Activated CD4-positive, CD25-positive, alpha-beta regulatory T cell (primary cell): ENCODE measurements at regions not wholly inside any gene's neighbourhood (a gene's known extent, or its start where the extent isn't known, plus 50 kb on each side); places are given as distances from the start of the nearest gene placed in this dataset.

Source experiments
- DNase-seq, 4 experiments: peaks; one replicate each; lab custom pipeline; 2025; lab: John Stamatoyannopoulos, UW

DNA sequence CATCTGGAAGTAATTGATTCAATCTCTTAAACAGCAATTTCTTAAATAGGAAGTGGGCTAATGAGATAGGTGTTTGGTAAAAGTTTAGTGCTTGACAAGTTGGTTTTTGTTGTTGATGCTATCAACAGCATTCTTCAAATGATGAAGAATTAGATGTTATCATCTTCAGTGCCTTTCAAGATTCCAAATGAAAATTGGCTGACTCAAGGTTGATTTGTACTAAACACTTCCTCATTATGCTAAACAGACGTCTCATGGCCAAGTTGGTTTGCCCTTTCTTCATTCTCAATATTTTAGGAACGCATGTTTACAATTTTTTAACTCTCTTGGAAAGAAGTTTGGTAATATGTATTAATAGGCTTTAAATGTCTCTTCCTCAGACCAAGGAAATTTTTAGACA lies 86.0 kb downstream of the MID1IP1 start:
- DNase-seq: no peak

DNA sequence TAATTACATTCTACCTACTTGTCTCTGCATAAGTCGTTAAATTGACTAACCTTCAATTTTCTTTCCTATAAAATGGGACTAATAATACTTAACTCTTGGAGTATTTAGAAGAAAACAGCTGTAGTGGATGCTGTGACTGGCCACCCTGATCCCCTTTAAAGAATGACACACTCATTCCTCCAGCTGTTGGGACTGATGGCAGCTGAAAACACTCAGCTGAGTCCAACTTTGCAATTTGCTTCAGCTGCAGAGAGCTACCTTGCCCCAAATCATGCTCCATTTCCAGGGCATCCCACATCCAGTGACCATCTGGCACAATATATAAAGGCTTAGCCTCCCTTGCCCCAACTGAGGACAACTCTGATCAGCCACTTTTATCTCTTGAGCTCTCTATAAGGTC lies 89.1 kb downstream of the MID1IP1 start:
- DNase-seq: no peak

DNA sequence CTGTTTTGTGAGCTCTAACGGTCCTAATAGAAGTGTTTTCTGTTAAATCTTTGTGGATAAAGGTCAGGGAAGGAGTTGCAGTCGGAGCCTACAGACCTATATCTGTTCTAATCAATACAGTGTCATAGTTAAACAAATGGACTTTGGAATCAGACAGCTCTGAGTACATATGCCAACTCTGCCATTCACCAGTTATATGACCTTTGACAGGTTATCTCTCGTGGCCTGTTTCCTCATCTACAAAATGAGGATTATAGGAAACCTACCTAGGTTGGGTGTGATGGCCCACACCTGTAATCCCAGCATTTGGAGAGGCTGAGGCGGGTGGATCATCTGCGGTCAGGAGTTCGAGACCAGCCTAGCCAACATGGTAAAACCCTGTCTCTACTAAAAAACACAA lies 89.7 kb downstream of the MID1IP1 start:
- DNase-seq: no peak

- DNase-seq: no peak
These were observed 90.6 kb downstream of the MID1IP1 start for GRCh38 chrX:38891641-38892413.

DNA sequence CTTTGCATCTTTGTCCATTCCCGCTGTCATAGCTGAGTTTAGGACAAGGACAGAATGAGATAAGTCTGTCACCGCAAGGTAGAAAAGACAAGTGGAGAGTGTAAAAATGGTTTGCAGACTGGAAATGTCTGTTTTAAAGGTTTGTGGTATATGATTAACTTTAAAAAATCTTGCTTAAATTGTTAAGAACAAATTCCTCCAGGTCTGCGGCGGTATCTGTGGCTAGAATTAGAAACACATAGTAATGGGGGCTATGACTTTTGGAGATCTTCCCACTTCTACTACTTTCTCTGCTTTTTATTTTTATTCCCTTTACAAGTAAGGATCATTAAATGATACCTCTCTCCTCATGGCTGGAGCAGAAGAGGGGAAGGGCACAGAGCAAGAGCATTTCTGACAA lies 92.2 kb downstream of the MID1IP1 start:
- DNase-seq: no peak

DNA sequence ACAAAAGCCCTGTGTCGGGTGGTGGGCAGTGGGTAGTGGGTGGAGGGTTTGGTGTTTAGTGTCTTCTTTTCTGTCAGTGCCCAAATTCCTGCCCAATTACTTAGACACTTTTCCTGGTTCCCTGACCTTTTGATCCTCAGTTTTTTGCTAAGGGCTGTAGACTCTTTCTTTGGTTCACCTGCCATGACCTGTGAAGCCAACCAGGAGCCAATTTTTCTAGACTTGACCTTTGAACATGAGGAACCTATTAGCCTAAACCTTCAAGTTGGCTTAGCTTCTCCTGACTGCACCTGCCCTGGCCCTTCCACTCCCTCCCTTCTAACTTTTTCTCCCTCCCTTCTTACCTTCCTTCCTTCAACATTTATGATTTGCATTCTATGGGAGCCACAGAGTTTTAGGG lies 94.5 kb downstream of the MID1IP1 start:
- DNase-seq: no peak

DNA sequence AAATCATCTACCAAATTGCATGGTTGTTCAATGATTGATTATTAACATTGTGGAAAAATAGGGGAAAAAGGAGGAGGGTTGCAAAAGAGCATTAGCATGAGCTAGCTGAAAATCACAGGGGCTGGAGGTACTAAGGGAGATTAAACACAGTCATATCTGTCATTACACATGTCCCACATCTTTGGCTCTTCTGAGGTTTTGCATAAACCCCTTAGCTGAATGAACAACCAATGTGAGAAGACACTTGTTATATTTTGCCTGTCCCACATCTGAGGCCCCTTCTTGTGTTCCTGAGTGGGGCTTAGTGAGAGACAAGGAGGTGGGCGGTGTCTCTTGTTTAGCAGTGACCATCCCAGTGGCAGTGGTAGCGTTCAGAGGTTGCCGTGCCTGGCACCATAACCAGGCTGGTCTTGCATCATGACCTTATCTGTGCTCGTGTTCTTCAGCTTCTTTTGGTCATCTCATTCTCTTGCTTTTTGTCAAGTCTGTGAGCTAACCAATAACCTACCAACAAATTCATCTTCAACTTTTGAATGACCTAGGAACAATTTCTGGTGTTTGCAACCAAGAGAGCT lies 95.6 kb downstream of the MID1IP1 start:
- no peak for DNase-seq

DNA sequence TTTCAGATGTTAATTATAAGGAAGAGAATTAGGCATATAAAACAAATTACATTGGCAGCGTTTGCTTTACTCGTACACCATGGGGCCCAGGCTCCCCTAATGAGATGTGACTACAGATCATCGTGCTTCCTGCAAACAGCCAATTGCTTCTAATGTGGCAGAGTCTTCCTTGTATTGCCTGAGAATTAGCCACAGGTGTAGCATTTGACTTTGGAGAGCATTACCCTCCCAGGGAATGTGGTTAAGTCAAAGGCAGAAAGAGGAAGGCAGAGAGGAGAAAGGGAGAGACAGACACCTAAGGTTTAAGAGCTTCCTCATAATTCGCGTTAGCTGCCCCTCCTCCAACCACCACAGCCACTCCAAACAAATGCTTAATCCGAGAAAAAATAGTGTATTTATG lies 97.0 kb downstream of the MID1IP1 start:
- no peak for DNase-seq

DNA sequence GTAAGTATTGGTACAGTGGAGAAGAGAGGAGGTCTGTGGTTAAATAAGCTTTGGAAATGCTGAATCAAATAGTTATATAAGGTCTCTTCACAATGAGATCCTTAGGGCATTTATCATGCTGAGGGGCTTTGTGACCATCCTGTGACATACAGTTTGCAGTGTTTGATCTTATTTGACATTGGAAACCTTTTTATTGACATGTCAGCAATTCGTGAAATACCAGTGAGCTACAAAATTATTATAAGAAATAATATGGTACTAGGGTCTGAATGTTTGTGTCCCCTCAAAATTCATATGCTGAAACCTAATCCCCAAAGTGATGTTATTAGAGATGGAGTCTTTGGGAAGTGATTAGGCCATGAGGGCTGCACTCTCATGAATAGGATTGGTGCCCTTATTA lies 98.4 kb downstream of the MID1IP1 start:
- no peak for DNase-seq

DNA sequence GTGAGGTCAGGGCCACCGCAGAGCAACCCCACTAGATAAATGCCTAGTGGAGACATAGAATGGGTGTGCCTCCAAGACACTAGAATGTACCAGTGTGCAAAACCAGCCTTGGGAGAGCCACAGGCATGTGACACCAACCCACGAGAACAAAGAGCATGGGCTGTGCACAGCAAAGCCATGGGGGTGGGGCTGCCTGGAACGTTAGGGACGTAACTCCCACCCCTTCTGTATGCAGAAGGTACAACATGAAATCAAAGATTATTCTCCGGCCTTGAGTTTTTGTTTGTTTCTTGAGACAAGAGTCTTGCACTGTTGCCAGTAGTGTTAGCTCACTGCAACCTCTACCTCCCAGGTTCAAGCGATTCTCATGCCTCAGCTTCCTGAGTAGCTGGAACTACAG lies 99.5 kb downstream of the MID1IP1 start:
- DNase-seq: no peak

- no peak for DNase-seq
These were observed 101.8 kb downstream of the MID1IP1 start for GRCh38 chrX:38902972-38903492.

DNA sequence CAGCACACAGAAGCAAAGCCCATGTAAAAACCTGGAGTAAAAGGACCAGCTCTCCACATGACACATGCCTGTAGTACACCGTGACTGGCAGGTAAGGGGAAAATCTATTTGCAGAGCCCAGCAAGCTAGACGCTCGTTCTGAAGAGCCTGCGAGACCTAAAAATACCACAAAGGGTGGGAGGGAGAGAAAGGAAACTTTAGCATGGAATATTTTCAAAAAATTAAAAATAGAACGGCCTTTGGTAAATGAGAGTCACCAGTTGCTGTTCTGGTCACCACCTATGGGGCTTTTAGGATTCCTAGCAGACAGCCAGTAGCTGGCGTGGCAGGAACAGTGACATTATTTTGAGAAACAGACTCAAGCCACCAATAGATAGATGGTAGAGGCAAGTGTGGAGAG lies 115.5 kb downstream of the MID1IP1 start:
- no peak for DNase-seq

GRCh38 chrX:38917954-38918353 lies 116.7 kb downstream of the MID1IP1 start:
- DNase-seq: no peak

DNA sequence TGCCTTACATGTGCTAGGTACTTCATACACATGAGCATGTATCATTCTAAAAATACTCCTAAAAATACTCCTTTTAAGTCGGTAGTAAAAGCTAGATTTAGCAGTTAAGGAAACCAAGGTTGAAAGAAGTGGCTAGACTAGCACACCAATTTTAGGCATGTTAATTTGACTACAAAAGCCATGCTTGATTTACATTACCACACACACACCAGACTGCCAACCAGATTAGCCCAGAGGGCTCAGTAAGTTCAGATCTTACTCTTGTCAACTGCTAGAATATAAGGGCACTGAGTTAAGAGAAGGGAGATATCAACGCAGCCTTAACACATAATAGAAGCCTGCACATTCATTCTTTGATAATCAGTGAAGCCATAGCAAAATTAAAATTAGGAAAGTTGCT lies 117.9 kb downstream of the MID1IP1 start:
- no peak for DNase-seq

DNA sequence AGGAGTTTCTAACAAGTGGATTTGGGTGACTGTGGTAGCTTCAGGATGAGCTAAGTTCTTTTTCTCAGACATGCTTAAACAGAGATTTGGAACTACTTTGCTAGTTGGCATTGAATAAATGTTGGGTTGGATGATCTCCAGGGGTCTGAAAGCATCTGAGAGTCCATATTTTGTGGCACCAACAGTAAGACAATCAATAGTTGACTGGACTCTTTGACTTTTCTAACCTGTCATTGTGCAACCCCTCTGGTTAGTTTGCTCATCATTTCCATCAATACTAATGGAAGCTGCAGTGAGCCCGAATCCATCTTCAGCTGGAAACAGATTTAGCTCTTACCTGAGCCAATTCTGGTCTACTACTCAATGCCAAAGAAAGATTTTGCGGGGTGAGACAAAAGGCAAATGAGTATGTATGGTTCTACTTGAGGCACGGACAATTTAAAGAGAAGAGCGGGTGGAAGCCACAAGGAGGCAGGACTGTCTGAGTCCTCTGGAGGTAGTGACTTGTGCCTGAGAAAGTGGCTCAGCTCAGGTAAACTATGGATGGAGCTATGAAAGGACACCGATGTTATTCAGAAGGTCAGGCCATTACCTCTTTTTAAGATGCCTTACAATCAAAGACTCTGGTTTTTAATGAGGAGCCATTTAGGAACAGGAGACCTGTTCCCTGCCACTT lies 118.7 kb downstream of the MID1IP1 start:
- DNase-seq: no peak

GRCh38 chrX:38923451-38923969 lies 122.3 kb downstream of the MID1IP1 start:
- no peak for DNase-seq

- DNase-seq: no peak
These were observed 126.3 kb downstream of the MID1IP1 start for GRCh38 chrX:38927592-38927991.

DNA sequence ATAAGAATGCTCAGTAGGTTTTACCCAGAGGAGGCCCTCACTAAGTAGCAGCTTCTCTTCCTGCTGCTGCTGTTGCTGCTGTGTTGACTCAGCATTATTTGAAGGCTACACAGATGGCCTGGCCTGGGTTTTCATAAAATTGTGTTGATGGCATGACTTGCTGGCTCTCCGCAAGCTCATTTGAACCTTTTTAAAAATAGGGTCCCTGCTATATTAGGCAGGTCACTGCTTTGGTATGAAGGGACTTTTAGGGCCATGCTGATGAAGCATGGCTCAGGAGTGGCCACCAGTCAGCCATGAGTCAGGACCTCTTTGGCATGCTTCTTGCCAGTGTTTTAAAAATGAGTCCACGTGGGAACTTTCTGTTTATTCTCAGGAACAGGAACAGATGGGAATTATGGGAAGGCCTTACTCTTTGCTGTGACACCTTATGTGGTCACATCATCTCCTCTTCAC lies 128.7 kb downstream of the MID1IP1 start:
- DNase-seq: no peak

- DNase-seq: no peak
These were observed 129.2 kb downstream of the MID1IP1 start for GRCh38 chrX:38930474-38930873.

GRCh38 chrX:38935561-38935960 lies 134.3 kb downstream of the MID1IP1 start:
- no peak for DNase-seq

DNA sequence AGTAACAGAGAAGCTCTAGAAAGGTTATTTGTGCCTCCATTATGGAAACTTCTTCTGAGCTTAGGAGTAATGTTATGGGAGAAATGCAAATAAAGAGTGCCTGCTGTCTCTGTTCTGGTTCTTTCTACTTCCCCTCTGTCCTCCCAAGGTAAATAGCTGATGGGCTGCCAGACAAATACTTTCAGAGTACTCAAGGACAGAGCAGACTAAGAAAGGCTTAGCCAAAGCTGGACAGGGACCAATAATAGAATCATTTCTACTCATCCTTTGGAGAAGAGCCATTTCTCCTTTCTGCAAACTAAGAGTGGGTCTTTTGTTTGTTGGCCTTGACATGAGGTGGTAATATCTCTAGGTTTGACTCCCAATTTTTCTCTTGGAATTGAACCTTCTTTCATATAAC lies 136.1 kb downstream of the MID1IP1 start:
- no peak for DNase-seq

GRCh38 chrX:38937926-38938325 lies 136.7 kb downstream of the MID1IP1 start:
- no peak for DNase-seq

- DNase-seq: no peak
These were observed 137.8 kb downstream of the MID1IP1 start for GRCh38 chrX:38939067-38939466.
